OCI-LY7 (cell line): ENCODE measurements at regions not wholly inside any gene's neighbourhood (a gene's known extent, or its start where the extent isn't known, plus 50 kb on each side); places are given as distances from the start of the nearest gene placed in this dataset.

ENCODE experiments used
- BruUV-seq: library from RNA; stranded (reverse); fragments of 400-500 nt; replicated peaks from 2 replicates; lab custom pipeline; 2021; lab: Mats Ljungman, UMichigan
- CTCF ChIA-PET: fragments of 300-600 bp; sonication (Branson Sonifier 250); formaldehyde crosslinking; loops from one replicate; lab custom pipeline; 2022; ENCODE audit warnings: antibody characterized with exemption; ENCODE audit not compliant: unreplicated experiment; lab: Charles Lee
- POLR2A ChIA-PET: fragments of 300-600 bp; sonication (Branson Sonifier 250); formaldehyde crosslinking; loops from one replicate; lab custom pipeline; 2022; ENCODE audit warnings: antibody characterized with exemption; lab: Charles Lee
- DNase-seq: peaks from one replicate; pipeline ENCODE4 v3.0.0-alpha.2; 2015; ENCODE audit warnings: low spot score
- H2AFZ ChIP-seq: fragments of 200-600 bp; sonication (generic), shearing (Covaris generic); 2 replicates; pipeline ENCODE4 v1.6.1; 2014; ENCODE audit warnings: mild to moderate bottlenecking, antibody characterized with exemption, low read length, moderate library complexity
- H3K27ac ChIP-seq: fragments of 200-600 bp; sonication (generic); 2 replicates; pipeline ENCODE4 v1.5.1; 2014; ENCODE audit warnings: mixed run types, low read depth, mild to moderate bottlenecking, moderate library complexity, low read length, inconsistent platforms; ENCODE audit not compliant: poor library complexity, severe bottlenecking
- H3K36me3 ChIP-seq: fragments of 200-600 bp; sonication (generic); 2 replicates; pipeline ENCODE4 v1.6.1; 2014; ENCODE audit warnings: mild to moderate bottlenecking, antibody characterized with exemption, low read length, moderate library complexity, mixed read lengths; ENCODE audit not compliant: insufficient read depth
- H3K4me1 ChIP-seq: fragments of 200-600 bp; sonication (generic); 2 replicates; pipeline ENCODE4 v1.5.1; 2014; ENCODE audit warnings: mild to moderate bottlenecking, low read length; ENCODE audit not compliant: insufficient read depth, poor library complexity, severe bottlenecking
- H3K4me2 ChIP-seq: fragments of 200-600 bp; sonication (generic); 2 replicates; pipeline ENCODE4 v1.6.1; 2014; ENCODE audit warnings: mild to moderate bottlenecking, low read length
- H3K4me3 ChIP-seq: fragments of 200-600 bp; sonication (generic); 2 replicates; pipeline ENCODE4 v1.5.1; 2014; ENCODE audit warnings: mild to moderate bottlenecking, low read depth, low read length; ENCODE audit not compliant: poor library complexity, severe bottlenecking
- H3K79me2 ChIP-seq: fragments of 200-600 bp; sonication (generic); 2 replicates; pipeline ENCODE4 v1.6.1; 2016; ENCODE audit warnings: low read depth, mild to moderate bottlenecking, low read length, moderate library complexity, mixed read lengths; ENCODE audit not compliant: insufficient read depth
- H3K9me2 ChIP-seq: fragments of 200-600 bp; sonication (generic); 2 replicates; pipeline ENCODE4 v1.6.1; 2016; ENCODE audit warnings: mild to moderate bottlenecking, low read length, mixed read lengths; ENCODE audit not compliant: insufficient read depth
- H3K9me3 ChIP-seq: fragments of 200-600 bp; sonication (generic); 2 replicates; pipeline ENCODE4 v1.6.1; 2014; ENCODE audit warnings: mild to moderate bottlenecking, mixed run types, low read length, mixed read lengths
- H4K20me1 ChIP-seq: fragments of 200-600 bp; sonication (generic); 2 replicates; pipeline ENCODE4 v1.6.1; 2014; ENCODE audit warnings: mild to moderate bottlenecking, antibody characterized with exemption, low read length, moderate library complexity, mixed read lengths; ENCODE audit not compliant: insufficient read depth
- CTCF ChIP-seq: fragments of 200-600 bp; sonication (generic); conservative IDR thresholded peaks from 2 replicates; pipeline ENCODE4 v1.5.1; 2014; ENCODE audit warnings: mild to moderate bottlenecking, antibody characterized with exemption, low read length, moderate library complexity, mixed read lengths
- EZH2phosphoT487 ChIP-seq: fragments of 200-600 bp; sonication (generic); IDR thresholded peaks from 2 replicates; pipeline ENCODE4 v1.6.1; 2018; ENCODE audit warnings: low read depth, borderline replicate concordance, mild to moderate bottlenecking, mixed run types, antibody characterized with exemption, low read length, moderate library complexity, mixed read lengths
- intact Hi-C: fragments of 100-400 bp; cut with micrococcal nuclease; formaldehyde crosslinking; loops from one replicate; pipeline ENCODE4 v1.10.0; 2022; ENCODE audit not compliant: unreplicated experiment

GRCh38 chr2:52526735-52527134 lies 1240.9 kb upstream of the CHAC2 start:
- Histone ChIP-seq H3K4me3 (no peak overlapping the region), H3K27ac (no peak overlapping the region), H3K4me2 (no peak overlapping the region), H2AFZ (no peak overlapping the region), H3K9me2 (no peaks in the 10 kb centered on the region), H3K79me2 (no peaks in the 10 kb centered on the region), H3K9me3 (no peaks in the 10 kb centered on the region), H3K36me3 (no peaks in the 10 kb centered on the region), H3K4me1 (no peaks in the 10 kb centered on the region), H4K20me1 (no peaks in the 10 kb centered on the region)
- no TSS peak for BruUV-seq
- intact Hi-C loops = no loop called here
- no peak for DNase-seq
- POLR2A ChIA-PET = no interaction called here
- TF ChIP-seq EZH2phosphoT487 = no peak
- no peak for TF ChIP-seq CTCF
- CTCF ChIA-PET = no interaction called here

DNA sequence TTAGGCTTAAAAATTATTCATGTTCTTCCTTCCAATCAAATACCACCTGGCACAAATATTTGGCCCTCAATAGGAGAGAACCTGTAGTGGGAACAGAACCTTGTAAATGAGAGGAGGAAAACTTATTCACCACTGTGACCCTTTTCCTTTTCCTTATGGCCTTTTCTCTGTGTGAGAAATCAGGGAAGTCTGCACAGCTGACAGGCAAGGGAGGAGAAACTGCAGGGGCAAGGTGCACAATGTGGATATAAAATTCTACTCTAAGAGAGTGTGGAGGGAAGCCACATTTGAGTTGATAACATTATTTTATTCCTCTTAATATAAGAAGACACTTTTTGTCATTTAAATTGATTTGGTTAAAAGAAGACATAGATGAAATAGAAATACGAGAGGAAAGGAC lies 1247.0 kb upstream of the CHAC2 start:
- no peak overlapping the region for H3K4me2 ChIP-seq
- CTCF ChIA-PET = no interaction called here
- H3K9me2 ChIP-seq = no peaks in the 10 kb centered on the region
- no peak for TF ChIP-seq EZH2phosphoT487
- no peak for TF ChIP-seq CTCF
- H3K79me2 ChIP-seq = no peaks in the 10 kb centered on the region
- intact Hi-C loops = no loop called here
- no peaks in the 10 kb centered on the region for H4K20me1 ChIP-seq
- no peaks in the 10 kb centered on the region for H3K9me3 ChIP-seq
- no peak overlapping the region for H2AFZ ChIP-seq
- POLR2A ChIA-PET = no interaction called here
- H3K4me1 ChIP-seq = no peaks in the 10 kb centered on the region
- H3K4me3 ChIP-seq = no peak overlapping the region
- no peak overlapping the region for H3K27ac ChIP-seq
- no peak for DNase-seq
- BruUV-seq = no TSS peak
- no peaks in the 10 kb centered on the region for H3K36me3 ChIP-seq

- TF ChIP-seq EZH2phosphoT487 (no peak), CTCF (no peak)
- H3K36me3 ChIP-seq = no peaks in the 10 kb centered on the region
- no TSS peak for BruUV-seq
- no peak overlapping the region for H3K4me2 ChIP-seq
- H3K9me3 ChIP-seq = no peaks in the 10 kb centered on the region
- H3K4me3 ChIP-seq = no peak overlapping the region
- no peak overlapping the region for H3K27ac ChIP-seq
- H3K9me2 ChIP-seq = no peaks in the 10 kb centered on the region
- CTCF ChIA-PET = no interaction called here
- H2AFZ ChIP-seq = no peak overlapping the region
- no peaks in the 10 kb centered on the region for H3K4me1 ChIP-seq
- intact Hi-C loops = no loop called here
- no peaks in the 10 kb centered on the region for H4K20me1 ChIP-seq
- H3K79me2 ChIP-seq = no peaks in the 10 kb centered on the region
- DNase-seq = no peak
- POLR2A ChIA-PET = interaction anchor here (0.7 kb wide), 1 partner anchor 1127 kb away, joined by 3 read pairs; no protein-coding TSS in a partner anchor
Observed at GRCh38 chr2:52518678-52519077, 1248.9 kb upstream of the CHAC2 start.
